RWPE2 (cell line): ENCODE measurements at regions not wholly inside any gene's neighbourhood (a gene's known extent, or its start where the extent isn't known, plus 50 kb on each side); places are given as distances from the start of the nearest gene placed in this dataset.

Source experiments
- ATAC-seq: fragments of 200-7000 bp; cut with Tn5 transposase; 3 replicates; pipeline ENCODE4 v1.9.1; 2021; ENCODE audit warnings: low read depth
- DNase-seq: peaks from one replicate; pipeline ENCODE4 v3.0.0-alpha.2; 2020; ENCODE audit warnings: low spot score
- H3K27ac ChIP-seq: fragments of 450-650 bp; 2 replicates; pipeline ENCODE4 v1.5.1; 2017; ENCODE audit warnings: mild to moderate bottlenecking; ENCODE audit not compliant: poor library complexity, severe bottlenecking
- H3K27me3 ChIP-seq: fragments of 250-450 bp; sonication (Bioruptor Pico); 2 replicates; pipeline ENCODE4 v1.5.1; 2021; ENCODE audit warnings: mild to moderate bottlenecking, moderate library complexity; ENCODE audit not compliant: insufficient read depth, poor library complexity, severe bottlenecking
- H3K36me3 ChIP-seq: fragments of 250-450 bp; sonication (Bioruptor Pico); 2 replicates; pipeline ENCODE4 v1.5.1; 2020; ENCODE audit warnings: low read depth, mild to moderate bottlenecking, moderate library complexity
- H3K4me1 ChIP-seq: fragments of 250-450 bp; sonication (Bioruptor Pico); 2 replicates; pipeline ENCODE4 v1.5.1; 2021; ENCODE audit warnings: mild to moderate bottlenecking, moderate library complexity; ENCODE audit not compliant: insufficient read depth, poor library complexity, severe bottlenecking
- H3K4me3 ChIP-seq: fragments of 250-450 bp; sonication (Bioruptor Pico); 2 replicates; pipeline ENCODE4 v1.5.1; 2021; ENCODE audit warnings: mild to moderate bottlenecking, moderate library complexity; ENCODE audit not compliant: severe bottlenecking
- H3K9me3 ChIP-seq: fragments of 250-450 bp; sonication (Bioruptor Pico); 2 replicates; pipeline ENCODE4 v1.5.1; 2021; ENCODE audit warnings: mild to moderate bottlenecking, moderate library complexity; ENCODE audit not compliant: severe bottlenecking
- CTCF ChIP-seq: fragments of 450-650 bp; IDR thresholded peaks from one replicate; pipeline ENCODE4 v1.5.1; 2017; ENCODE audit warnings: mild to moderate bottlenecking, moderate library complexity; ENCODE audit not compliant: poor library complexity, severe bottlenecking

GRCh38 chr1:60411591-60411990, 338.0 kb upstream of the C1orf87 start:
- Histone ChIP-seq H3K27me3 (peaks cover 3% of the 10 kb centered on the region), H3K36me3 (no peaks in the 10 kb centered on the region), H3K9me3 (no peaks in the 10 kb centered on the region), H3K4me3 (no peak overlapping the region), H3K4me1 (no peaks in the 10 kb centered on the region), H3K27ac (no peak overlapping the region)
- no peak for DNase-seq
- ATAC-seq, result no peak
- TF ChIP-seq CTCF, result no peak

GRCh38 chr1:60402816-60403215, 329.2 kb upstream of the C1orf87 start:
- no peak overlapping the region for H3K27ac ChIP-seq
- TF ChIP-seq CTCF, result no peak
- no peak overlapping the region for H3K4me3 ChIP-seq
- no peak for ATAC-seq
- no peaks in the 10 kb centered on the region for H3K36me3 ChIP-seq
- H3K27me3 ChIP-seq, result peaks cover 7% of the 10 kb centered on the region
- no peaks in the 10 kb centered on the region for H3K9me3 ChIP-seq
- no peaks in the 10 kb centered on the region for H3K4me1 ChIP-seq
- no peak for DNase-seq

DNA sequence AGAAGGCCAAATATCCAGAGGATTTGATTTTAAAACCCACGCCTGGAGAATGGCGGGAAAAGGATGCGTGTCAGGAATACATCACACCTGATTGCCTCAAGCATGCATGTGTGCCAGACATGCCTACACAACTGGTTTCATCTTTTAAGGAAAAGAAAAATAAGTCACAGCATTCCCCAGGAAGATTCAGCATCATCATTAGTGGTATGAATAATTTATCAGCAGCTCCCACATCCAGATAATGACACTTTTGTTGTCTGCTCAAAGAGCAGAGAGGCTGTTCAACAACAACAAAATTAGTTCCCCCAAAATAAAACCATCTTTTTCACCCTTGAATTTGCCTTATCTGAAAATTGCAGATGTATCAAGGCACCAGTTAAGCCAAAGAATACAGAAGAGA, 328.6 kb upstream of the C1orf87 start:
- TF ChIP-seq CTCF, result no peak
- Histone ChIP-seq H3K9me3 (no peaks in the 10 kb centered on the region), H3K4me3 (no peak overlapping the region), H3K36me3 (no peaks in the 10 kb centered on the region), H3K4me1 (no peaks in the 10 kb centered on the region), H3K27ac (no peak overlapping the region), H3K27me3 (peaks cover 7% of the 10 kb centered on the region)
- DNase-seq (no peak), ATAC-seq (no peak)

GRCh38 chr1:60394436-60394835, 320.9 kb upstream of the C1orf87 start:
- Histone ChIP-seq H3K4me1 (no peaks in the 10 kb centered on the region), H3K9me3 (no peaks in the 10 kb centered on the region), H3K36me3 (no peaks in the 10 kb centered on the region), H3K27ac (no peak overlapping the region), H3K27me3 (no peaks in the 10 kb centered on the region), H3K4me3 (no peak overlapping the region)
- no peak for DNase-seq
- TF ChIP-seq CTCF, result no peak
- no peak for ATAC-seq

DNA sequence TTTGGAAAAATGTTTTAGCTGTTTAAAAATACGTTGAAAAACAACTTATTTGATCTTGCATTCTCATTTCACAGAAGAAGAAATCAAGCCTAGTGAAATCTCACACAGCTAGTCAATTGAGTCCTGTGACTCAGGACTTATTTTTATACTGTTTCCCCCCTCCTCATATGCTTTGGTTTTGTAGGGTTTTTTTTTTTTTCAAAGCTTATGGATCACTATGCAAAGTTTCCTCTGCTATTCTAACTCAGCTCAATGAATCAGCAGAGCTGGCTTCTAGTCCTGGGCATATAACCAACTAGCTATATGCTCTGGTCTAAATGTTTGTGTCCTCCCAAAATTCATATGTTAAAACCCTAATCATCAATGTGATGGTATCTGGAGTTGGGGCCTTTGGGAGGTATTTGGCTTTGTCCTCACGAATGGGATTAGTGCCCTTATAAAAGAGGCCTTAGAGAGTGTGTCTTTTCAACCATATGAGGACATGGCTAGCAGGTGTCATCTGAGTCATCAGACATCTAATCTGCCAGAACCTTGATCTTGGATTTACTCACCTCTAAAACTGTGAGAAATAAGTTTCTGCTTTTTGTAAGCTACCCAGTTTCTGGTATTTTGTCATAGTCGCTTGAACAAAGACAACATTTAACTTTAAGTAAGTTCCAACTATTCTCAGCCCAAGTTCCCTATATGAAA, 317.2 kb upstream of the C1orf87 start:
- H3K27me3 ChIP-seq, result no peaks in the 10 kb centered on the region
- no peaks in the 10 kb centered on the region for H3K9me3 ChIP-seq
- H3K4me3 ChIP-seq, result no peak overlapping the region
- no peak for TF ChIP-seq CTCF
- no peaks in the 10 kb centered on the region for H3K4me1 ChIP-seq
- H3K27ac ChIP-seq, result no peak overlapping the region
- DNase-seq (no peak), ATAC-seq (no peak)
- H3K36me3 ChIP-seq, result no peaks in the 10 kb centered on the region
